Uterus (tissue), 2 donors: ENCODE measurements at regions not wholly inside any gene's neighbourhood (a gene's known extent, or its start where the extent isn't known, plus 50 kb on each side); places are given as distances from the start of the nearest gene placed in this dataset.

Experiments
- CTCF ChIP-seq, 4 experiments: fragments of 200-600 bp in 2 of 4; fragments of 450-650 bp in 2 of 4; sonication (generic) in 2 of 4; IDR thresholded peaks; one replicate each; pipeline ENCODE4 v1.5.1; 2016 to 2019; ENCODE audit warnings: antibody characterized with exemption in 4 of 4, mild to moderate bottlenecking in 2 of 4, moderate library complexity in 1 of 4
- POLR2A ChIP-seq, 2 donors: fragments of 450-650 bp; IDR thresholded peaks; one replicate each; pipeline ENCODE4 v1.6.1; 2016; ENCODE audit warnings: antibody characterized with exemption in 2 of 2, mild to moderate bottlenecking in 1 of 2, moderate library complexity in 1 of 2

GRCh38 chr5:107232293-107232692 is 438.4 kb downstream of the EFNA5 start:
- no peak for TF ChIP-seq CTCF (IDR thresholded peaks at IDR 0.05)
- TF ChIP-seq POLR2A (IDR thresholded peaks at IDR 0.05), result no peak
